HCT116 (cell line): ENCODE measurements at regions not wholly inside any gene's neighbourhood (a gene's known extent, or its start where the extent isn't known, plus 50 kb on each side); places are given as distances from the start of the nearest gene placed in this dataset.

Experiments used
- ATAC-seq: fragments of 200-7000 bp; cut with Tn5 transposase; 2 replicates; pipeline ENCODE4 v1.9.1; 2020; ENCODE audit warnings: mild to moderate bottlenecking, moderate library complexity
- BruUV-seq: library from RNA; stranded (reverse); fragments of 400-500 nt; replicated peaks from 2 replicates; lab custom pipeline; 2021; lab: Mats Ljungman, UMichigan
- CTCF ChIA-PET: fragments of 300-600 bp; sonication (Branson Sonifier 250); formaldehyde crosslinking; loops from one replicate; lab custom pipeline; 2021; ENCODE audit warnings: antibody characterized with exemption; lab: Charles Lee
- POLR2A ChIA-PET: fragments of 300-600, 350-600 bp; sonication (Branson Sonifier 250); formaldehyde crosslinking; loops from one replicate; lab custom pipeline; 2021; ENCODE audit warnings: antibody characterized with exemption; lab: Charles Lee
- RAD21 ChIA-PET, 2 experiments: fragments of 300-600 bp; sonication (Branson Sonifier 250); formaldehyde crosslinking; loops; one replicate each; lab custom pipeline; 2023; ENCODE audit warnings: low total read pairs in 2 of 2; ENCODE audit not compliant: uncharacterized antibody in 2 of 2, unreplicated experiment in 2 of 2, low non-redundant PET in 1 of 2; lab: Charles Lee
- DNase-seq: peaks from one replicate; pipeline ENCODE4 v3.0.0-alpha.2; 2010; ENCODE audit warnings: low read depth, low spot score
- H2AFZ ChIP-seq: fragments of 200-600 bp; shearing (Covaris generic), sonication (generic); 2 replicates; pipeline ENCODE4 v1.6.1; 2017; ENCODE audit warnings: low read depth, mixed run types, mixed read lengths, antibody characterized with exemption, low read length; ENCODE audit not compliant: poor library complexity, severe bottlenecking
- H3K27ac ChIP-seq: 2 replicates; pipeline ENCODE4 v1.5.1; 2012; ENCODE audit warnings: low read depth, low read length
- H3K27me3 ChIP-seq: fragments of 200-600 bp; sonication (generic); 2 replicates; pipeline ENCODE4 v1.6.1; 2016; ENCODE audit warnings: mixed run types, low read length, mixed read lengths; ENCODE audit not compliant: insufficient read depth
- H3K36me3 ChIP-seq, 2 experiments: fragments of 200-500 bp in 1 of 2; fragments of 200-600 bp in 1 of 2; sonication (Bioruptor generic) in 1 of 2; sonication (generic) in 1 of 2; 2 replicates each; pipeline versions ENCODE4 v1.5.1 to v1.6.1; 2014 to 2016; ENCODE audit warnings: low read length in 2 of 2, inconsistent platforms in 1 of 2, mixed read lengths in 1 of 2, mixed run types in 1 of 2; ENCODE audit not compliant: insufficient read depth in 2 of 2, control insufficient read depth in 1 of 2
- H3K4me1 ChIP-seq, 2 experiments: fragments of 200-600 bp in 1 of 2; sonication (generic) in 1 of 2; 2 replicates each; pipeline versions ENCODE4 v1.5.1 to v1.6.1; 2012 to 2017; ENCODE audit warnings: low read length in 2 of 2, inconsistent platforms in 1 of 2, mild to moderate bottlenecking in 1 of 2, mixed read lengths in 1 of 2, mixed run types in 1 of 2, moderate library complexity in 1 of 2; ENCODE audit not compliant: insufficient read depth in 2 of 2, control insufficient read depth in 1 of 2
- H3K4me2 ChIP-seq: fragments of 200-600 bp; sonication (generic); 2 replicates; pipeline ENCODE4 v1.6.1; 2017; ENCODE audit warnings: mixed run types, low read length, mixed read lengths
- H3K4me3 ChIP-seq, 2 experiments: fragments of 200-600 bp in 1 of 2; sonication (generic) in 1 of 2; replicated peaks in 1 of 2; 2 replicates each; pipeline ENCODE4 v1.5.1; 2011 to 2016; ENCODE audit warnings: low read length in 2 of 2, control low read depth in 1 of 2, low read depth in 1 of 2, mild to moderate bottlenecking in 1 of 2, mixed read lengths in 1 of 2, mixed run types in 1 of 2
- H3K79me2 ChIP-seq: fragments of 200-600 bp; sonication (generic); 2 replicates; pipeline ENCODE4 v1.6.1; 2017; ENCODE audit warnings: mild to moderate bottlenecking, mixed run types, low read length, moderate library complexity, mixed read lengths; ENCODE audit not compliant: insufficient read depth
- H3K9ac ChIP-seq: fragments of 200-600 bp; sonication (generic); 2 replicates; pipeline ENCODE4 v1.6.1; 2016; ENCODE audit warnings: low read length, mixed read lengths
- H3K9me2 ChIP-seq: fragments of 200-600 bp; sonication (generic), shearing (Covaris generic); 2 replicates; pipeline ENCODE4 v1.6.1; 2017; ENCODE audit warnings: mixed run types, mild to moderate bottlenecking, moderate library complexity; ENCODE audit not compliant: insufficient read depth
- H3K9me3 ChIP-seq, 2 experiments: fragments of 200-500 bp in 1 of 2; fragments of 200-600 bp in 1 of 2; sonication (Bioruptor generic) in 1 of 2; sonication (generic) in 1 of 2; 2 replicates each; pipeline ENCODE4 v1.6.1; 2014 to 2017; ENCODE audit warnings: low read length in 2 of 2, mixed read lengths in 2 of 2, inconsistent platforms in 1 of 2, low read depth in 1 of 2, mild to moderate bottlenecking in 1 of 2, mixed run types in 1 of 2, moderate library complexity in 1 of 2; ENCODE audit not compliant: control insufficient read depth in 1 of 2, insufficient read depth in 1 of 2
- H4K20me1 ChIP-seq: fragments of 200-600 bp; sonication (generic), shearing (Covaris generic); 2 replicates; pipeline ENCODE4 v1.6.1; 2017; ENCODE audit warnings: mixed run types, mild to moderate bottlenecking, moderate library complexity; ENCODE audit not compliant: insufficient read depth
- CTCF ChIP-seq, 3 experiments: fragments of 200-600 bp in 1 of 3; sonication (generic) in 1 of 3; IDR thresholded peaks in 2 of 3; conservative IDR thresholded peaks in 1 of 3; 2 replicates each; pipeline ENCODE4 v1.5.1; 2012 to 2017; ENCODE audit warnings: low read depth in 2 of 3, low read length in 2 of 3, antibody characterized with exemption in 1 of 3, borderline replicate concordance in 1 of 3, control low read depth in 1 of 3, mild to moderate bottlenecking in 1 of 3, mixed read lengths in 1 of 3, mixed run types in 1 of 3, moderate library complexity in 1 of 3; ENCODE audit not compliant: insufficient read depth in 1 of 3
- ELF1 ChIP-seq: IDR thresholded peaks from 2 replicates; pipeline ENCODE4 v1.6.1; 2012; ENCODE audit warnings: low read depth, borderline replicate concordance
- EZH2phosphoT487 ChIP-seq: fragments of 200-600 bp; IDR thresholded peaks from 2 replicates; pipeline ENCODE4 v1.6.1; 2018; ENCODE audit warnings: antibody characterized with exemption, borderline replicate concordance
- JUND ChIP-seq: IDR thresholded peaks from 2 replicates; pipeline ENCODE4 v1.6.1; 2012
- POLR2A ChIP-seq: IDR thresholded peaks from 2 replicates; pipeline ENCODE4 v1.7.0; 2011; ENCODE audit warnings: borderline replicate concordance; ENCODE audit not compliant: insufficient read depth, insufficient read length; ENCODE audit errors: extremely low read depth
- SRF ChIP-seq: IDR thresholded peaks from 2 replicates; pipeline ENCODE4 v1.6.1; 2012; ENCODE audit warnings: low read depth
- YY1 ChIP-seq: IDR thresholded peaks from 2 replicates; pipeline ENCODE4 v1.6.1; 2011; ENCODE audit warnings: low read length, low read depth, moderate library complexity, mild to moderate bottlenecking; ENCODE audit not compliant: insufficient replicate concordance; ENCODE audit errors: extremely low read depth
- intact Hi-C: fragments of 100-400 bp; cut with micrococcal nuclease; formaldehyde crosslinking; loops from 2 replicates; pipeline ENCODE4 v1.10.0; 2022
- TF ChIP-seq, protein P1 (sequence below): IDR thresholded peaks from 2 replicates; pipeline ENCODE4 v1.6.1; 2012; ENCODE audit warnings: low read depth
- TF ChIP-seq, protein P2 (sequence below): IDR thresholded peaks from 2 replicates; pipeline ENCODE4 v1.6.1; 2012

GRCh38 chr4:119825696-119826095 is 197.1 kb upstream of the PDE5A start (continued):
- no peak for TF ChIP-seq EZH2phosphoT487

GRCh38 chr4:119823891-119824290 is 195.3 kb upstream of the PDE5A start:
- no peaks in the 10 kb centered on the region for H3K36me3 ChIP-seq
- H3K9me3 ChIP-seq: no peaks in the 10 kb centered on the region
- no peaks in the 10 kb centered on the region for H3K79me2 ChIP-seq
- POLR2A ChIA-PET: no interaction called here
- H2AFZ ChIP-seq: no peak overlapping the region
- no peaks in the 10 kb centered on the region for H3K4me1 ChIP-seq
- RAD21 ChIA-PET: no interaction called here
- no peak overlapping the region for H3K27ac ChIP-seq
- TF ChIP-seq POLR2A (no peak), ELF1 (no peak), SRF (no peak), YY1 (no peak), CTCF (IDR thresholded peaks at IDR 0.05 in 2 of 3, conservative IDR thresholded peaks at IDR 0.05 in 1 of 3; ENCODE audit: borderline replicate concordance in 1 of 3, insufficient read depth in 1 of 3, low read depth in 2 of 3, low read length in 2 of 3) (no peak), JUND (no peak)
- TF ChIP-seq, protein P1, sequence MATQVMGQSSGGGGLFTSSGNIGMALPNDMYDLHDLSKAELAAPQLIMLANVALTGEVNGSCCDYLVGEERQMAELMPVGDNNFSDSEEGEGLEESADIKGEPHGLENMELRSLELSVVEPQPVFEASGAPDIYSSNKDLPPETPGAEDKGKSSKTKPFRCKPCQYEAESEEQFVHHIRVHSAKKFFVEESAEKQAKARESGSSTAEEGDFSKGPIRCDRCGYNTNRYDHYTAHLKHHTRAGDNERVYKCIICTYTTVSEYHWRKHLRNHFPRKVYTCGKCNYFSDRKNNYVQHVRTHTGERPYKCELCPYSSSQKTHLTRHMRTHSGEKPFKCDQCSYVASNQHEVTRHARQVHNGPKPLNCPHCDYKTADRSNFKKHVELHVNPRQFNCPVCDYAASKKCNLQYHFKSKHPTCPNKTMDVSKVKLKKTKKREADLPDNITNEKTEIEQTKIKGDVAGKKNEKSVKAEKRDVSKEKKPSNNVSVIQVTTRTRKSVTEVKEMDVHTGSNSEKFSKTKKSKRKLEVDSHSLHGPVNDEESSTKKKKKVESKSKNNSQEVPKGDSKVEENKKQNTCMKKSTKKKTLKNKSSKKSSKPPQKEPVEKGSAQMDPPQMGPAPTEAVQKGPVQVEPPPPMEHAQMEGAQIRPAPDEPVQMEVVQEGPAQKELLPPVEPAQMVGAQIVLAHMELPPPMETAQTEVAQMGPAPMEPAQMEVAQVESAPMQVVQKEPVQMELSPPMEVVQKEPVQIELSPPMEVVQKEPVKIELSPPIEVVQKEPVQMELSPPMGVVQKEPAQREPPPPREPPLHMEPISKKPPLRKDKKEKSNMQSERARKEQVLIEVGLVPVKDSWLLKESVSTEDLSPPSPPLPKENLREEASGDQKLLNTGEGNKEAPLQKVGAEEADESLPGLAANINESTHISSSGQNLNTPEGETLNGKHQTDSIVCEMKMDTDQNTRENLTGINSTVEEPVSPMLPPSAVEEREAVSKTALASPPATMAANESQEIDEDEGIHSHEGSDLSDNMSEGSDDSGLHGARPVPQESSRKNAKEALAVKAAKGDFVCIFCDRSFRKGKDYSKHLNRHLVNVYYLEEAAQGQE: no peak
- TF ChIP-seq, protein P2, sequence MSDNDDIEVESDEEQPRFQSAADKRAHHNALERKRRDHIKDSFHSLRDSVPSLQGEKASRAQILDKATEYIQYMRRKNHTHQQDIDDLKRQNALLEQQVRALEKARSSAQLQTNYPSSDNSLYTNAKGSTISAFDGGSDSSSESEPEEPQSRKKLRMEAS: no peak
- CTCF ChIA-PET: no interaction called here
- H3K4me2 ChIP-seq: no peak overlapping the region
- no peak overlapping the region for H3K9ac ChIP-seq
- H4K20me1 ChIP-seq: no peaks in the 10 kb centered on the region
- H3K9me2 ChIP-seq: no peaks in the 10 kb centered on the region
- no TSS peak for BruUV-seq
- intact Hi-C loops: no loop called here
- H3K4me3 ChIP-seq: no peak overlapping the region
- ATAC-seq (no peak), DNase-seq (no peak)
- no peaks in the 10 kb centered on the region for H3K27me3 ChIP-seq
